ENCODE measurements at regions not wholly inside any gene's neighbourhood (a gene's known extent, or its start where the extent isn't known, plus 50 kb on each side); places are given as distances from the start of the nearest gene placed in this dataset.
"Not testable (repeated sequence)": the region's sequence is repeated elsewhere in the genome, so short reads cannot be mapped to it uniquely, and the experiment has no call there.

- DNase-seq: no peak
Observed at GRCh38 chr21:34274001-34274400, 89.8 kb upstream of the KCNE2 start.

GRCh38 chr21:34276711-34277425, 86.9 kb upstream of the KCNE2 start:
- no peak for DNase-seq

DNA sequence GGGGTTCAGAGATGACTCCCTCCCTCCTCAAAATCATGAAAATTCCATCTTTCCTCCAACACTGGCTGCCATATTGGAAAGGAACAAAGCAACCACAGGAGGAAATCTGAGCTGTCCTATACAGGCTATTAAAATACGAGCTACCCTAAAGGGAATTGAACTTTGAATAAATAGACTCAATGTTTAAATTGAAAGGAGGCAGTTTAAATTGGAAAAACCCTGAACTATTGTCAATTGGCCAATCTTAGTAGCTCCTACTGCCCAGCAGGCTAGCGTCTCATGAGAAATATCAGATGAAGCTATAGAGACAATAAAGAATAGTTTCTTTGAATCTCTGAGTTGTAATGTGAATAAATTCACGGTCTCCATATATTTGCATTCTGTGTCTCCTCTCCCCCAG, 85.4 kb upstream of the KCNE2 start:
- no peak for DNase-seq

DNA sequence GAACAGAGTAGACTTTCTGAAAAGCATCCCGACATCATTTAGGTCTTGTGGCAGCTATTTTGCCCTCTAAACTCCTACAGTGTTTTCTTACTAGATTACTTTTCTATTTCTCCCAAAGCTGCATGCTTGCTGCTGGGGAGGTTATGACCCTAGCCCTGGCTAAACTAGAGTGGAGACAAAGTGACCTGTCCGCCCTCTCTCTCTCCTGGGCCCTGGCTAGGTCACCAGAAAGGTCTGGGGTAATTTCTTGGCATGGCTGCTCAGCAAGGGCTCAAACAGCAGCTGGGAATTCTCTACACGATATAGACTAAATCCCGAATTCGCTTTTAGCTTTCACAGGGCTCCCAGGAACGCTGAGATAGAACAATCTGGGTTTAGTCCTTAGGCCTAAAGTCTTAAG, 84.5 kb upstream of the KCNE2 start:
- DNase-seq: no peak

GRCh38 chr21:34279883-34280282, 83.9 kb upstream of the KCNE2 start:
- no peak for DNase-seq

DNA sequence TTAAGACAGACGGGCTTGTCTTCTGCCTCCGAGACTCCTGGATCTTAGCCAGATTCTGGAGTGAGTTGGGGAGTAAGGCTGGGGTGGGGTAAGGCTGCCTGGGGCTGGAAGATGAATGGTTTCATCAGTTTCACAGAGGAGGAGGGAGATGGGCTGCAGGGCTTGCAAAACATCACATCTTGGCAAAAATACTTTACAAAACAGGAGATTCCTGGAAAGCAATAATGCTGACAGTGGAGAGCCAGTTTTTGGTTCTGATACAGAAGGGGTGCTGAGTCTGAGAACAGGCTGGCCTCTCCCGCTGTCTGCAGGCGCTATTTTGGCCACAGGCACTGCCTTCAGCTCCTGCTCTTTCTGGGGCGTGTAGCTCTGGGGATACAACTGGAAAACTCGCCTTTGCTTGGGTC, 83.4 kb upstream of the KCNE2 start:
- peak in 1 of 2 experiments; percentile 23 for DNase-seq

GRCh38 chr21:34280959-34281358, 82.8 kb upstream of the KCNE2 start:
- DNase-seq: no peak

- DNase-seq: no peak
Observed at GRCh38 chr21:34282223-34282622, 81.6 kb upstream of the KCNE2 start.

DNA sequence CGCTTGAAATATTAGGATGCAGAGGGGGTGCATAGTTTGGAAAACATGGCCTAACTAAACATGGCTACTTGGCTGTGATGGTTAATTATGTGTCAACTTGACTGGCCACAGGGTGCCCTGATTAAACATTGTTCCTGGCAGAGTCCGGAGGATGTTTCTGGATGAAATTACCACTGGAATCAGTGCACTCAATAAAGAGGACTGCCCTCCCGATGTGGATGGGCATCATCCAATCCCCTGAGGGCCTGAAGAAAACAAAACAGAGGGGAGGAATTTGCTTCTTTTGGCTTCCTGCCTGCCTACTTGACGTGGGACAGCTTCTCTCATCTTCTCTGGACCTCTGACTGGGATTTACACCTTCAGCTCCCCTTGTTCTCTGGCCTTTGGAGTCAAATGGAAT, 79.1 kb upstream of the KCNE2 start:
- no peak for DNase-seq

GRCh38 chr21:34288042-34288441, 75.8 kb upstream of the KCNE2 start:
- not testable (repeated sequence) for DNase-seq

- no peak for DNase-seq
Observed at GRCh38 chr21:34289856-34290255, 74.0 kb upstream of the KCNE2 start.

DNA sequence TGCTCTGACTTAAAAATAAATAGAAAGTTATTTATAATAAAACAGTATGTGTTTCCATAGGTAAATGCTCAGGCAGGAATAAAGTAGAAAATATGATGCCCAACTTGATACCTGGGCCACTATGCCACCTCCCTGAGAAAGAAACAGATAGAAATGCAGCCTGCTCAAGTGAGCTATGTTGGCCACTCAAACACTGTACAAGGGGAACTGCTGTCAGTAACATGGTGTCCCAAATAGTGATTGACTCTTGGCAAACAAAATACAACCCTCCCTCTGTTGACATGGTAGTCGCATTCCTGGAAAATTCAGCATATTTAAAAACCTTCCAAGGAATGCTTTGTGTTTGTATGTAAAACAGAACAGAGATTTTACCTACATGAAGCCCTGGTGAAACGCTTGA, 66.9 kb upstream of the KCNE2 start:
- DNase-seq: no peak

- no peak for DNase-seq
Observed at GRCh38 chr21:34298534-34299167, 65.2 kb upstream of the KCNE2 start.

DNA sequence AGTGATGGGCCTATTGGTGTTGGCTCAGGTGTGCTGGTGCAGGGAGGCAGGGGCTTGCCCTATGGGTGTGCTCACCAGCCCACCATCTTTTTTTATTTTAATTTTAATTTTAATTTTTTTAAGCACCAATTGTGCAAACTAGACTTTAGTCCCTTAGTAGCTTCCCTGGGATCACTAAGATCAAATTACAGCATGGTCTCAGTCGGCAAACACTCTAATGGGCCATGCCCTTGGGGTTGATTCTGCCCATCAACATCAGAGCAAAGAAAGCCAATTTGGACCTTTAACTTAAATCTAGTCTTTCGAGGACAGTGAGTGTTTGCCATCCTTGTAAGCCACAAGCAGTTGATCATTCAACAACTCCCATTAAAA, 64.7 kb upstream of the KCNE2 start:
- DNase-seq: no peak

- DNase-seq: no peak
Observed at GRCh38 chr21:34302521-34302920, 61.3 kb upstream of the KCNE2 start.

DNA sequence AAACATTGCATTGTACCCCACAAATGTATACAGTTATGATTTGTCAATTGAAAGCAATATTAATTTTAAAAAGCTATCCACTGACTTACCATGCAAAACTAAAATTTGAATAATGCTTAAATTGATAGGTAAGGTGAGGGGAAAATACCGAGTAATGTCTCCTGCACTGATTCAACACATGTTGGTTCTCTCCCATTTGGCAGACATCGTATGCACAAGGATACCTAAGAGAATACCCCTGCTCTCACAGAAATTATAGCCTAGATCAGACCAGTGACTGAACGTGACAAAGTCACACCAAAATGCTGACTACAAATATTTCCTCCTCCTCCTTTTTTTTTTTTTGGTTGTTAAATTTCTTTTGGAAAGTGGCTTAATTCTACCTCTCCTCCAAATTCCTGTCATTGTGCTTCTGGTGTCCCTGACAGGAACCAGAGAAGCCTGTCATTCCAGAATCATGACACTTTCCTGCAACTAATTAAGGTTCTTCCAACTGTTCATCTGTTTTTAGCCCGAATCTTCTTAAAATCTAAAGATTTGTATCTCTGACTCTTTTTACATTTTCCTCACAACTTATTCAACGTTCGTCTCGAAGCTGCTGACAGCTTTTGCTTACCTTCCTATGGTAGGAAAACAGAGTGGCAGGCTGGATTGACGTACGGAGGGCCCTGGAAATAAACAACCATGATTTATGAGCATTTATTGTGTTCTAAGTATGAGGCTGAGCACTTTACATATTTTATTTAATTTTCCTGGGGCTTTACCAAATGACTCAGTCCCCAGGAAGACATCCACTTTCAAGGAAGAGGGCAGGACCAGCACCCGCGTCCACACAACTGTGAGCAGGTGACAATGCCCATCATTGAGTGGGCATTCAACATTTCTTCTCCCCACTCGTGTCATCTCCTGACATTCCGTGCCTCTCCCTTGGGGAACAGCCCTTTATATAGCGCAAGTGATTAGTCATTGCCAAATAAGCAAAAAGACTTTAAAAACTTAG, 57.9 kb upstream of the KCNE2 start:
- no peak for DNase-seq

GRCh38 chr21:34307991-34308532, 55.7 kb upstream of the KCNE2 start:
- no peak for DNase-seq

DNA sequence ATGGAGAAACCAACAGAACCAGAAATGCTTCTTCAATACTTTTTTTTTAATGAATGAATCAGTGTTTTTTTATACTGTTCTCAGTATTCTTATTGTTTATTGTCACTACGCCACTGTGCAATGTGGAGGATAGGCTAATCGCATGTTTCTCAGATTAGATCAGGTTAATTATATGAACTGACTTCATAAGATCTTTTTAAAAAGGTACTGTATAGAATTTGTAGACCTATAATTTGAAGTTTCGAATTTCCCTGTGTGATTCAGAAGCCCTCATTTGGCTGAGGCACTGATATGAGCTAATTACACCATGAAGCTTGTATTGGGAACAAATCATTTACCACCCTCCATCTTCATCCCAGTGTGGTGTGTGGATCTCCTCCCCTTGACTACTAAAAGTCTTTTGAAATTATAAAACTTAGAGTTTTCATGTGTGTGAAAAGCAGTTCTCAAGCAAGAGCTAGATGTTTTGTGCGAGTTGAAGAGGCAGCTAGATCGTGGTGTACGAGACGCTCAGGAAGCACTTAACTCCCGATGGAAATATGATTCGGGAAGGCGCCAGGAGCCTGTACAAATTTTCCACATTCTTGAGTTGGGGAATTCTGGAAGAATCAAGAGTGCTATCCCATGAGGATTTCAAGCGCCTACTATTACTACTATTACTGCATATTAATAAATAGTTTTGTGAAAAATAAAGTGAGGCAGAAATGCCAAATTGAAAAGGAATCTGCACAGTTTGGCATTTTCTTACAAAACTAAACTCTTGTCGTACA, 52.1 kb upstream of the KCNE2 start:
- no peak for DNase-seq

GRCh38 chr21:34313116-34313515, 50.7 kb upstream of the KCNE2 start:
- no peak for DNase-seq
